ENCODE measurements at regions not wholly inside any gene's neighbourhood (a gene's known extent, or its start where the extent isn't known, plus 50 kb on each side); places are given as distances from the start of the nearest gene placed in this dataset.

DNA sequence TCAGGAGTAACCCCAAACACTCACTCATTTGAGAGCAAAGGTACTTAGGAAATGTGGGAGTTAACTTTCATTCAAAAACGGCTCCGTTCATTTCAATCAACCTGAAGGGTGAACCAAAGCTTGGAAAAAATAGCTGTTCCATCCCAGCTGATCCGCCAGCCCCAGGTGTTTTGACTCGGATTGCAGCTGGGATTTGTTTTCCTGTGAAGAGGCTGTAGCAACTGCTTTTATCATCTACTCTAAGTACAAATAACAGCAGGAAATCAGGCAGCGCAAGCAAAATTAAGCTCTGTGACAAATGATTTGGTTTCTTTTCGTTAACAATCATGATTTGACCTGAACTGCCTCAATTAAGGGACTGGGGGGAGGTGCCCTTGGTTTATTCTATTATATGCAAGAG is 154.7 kb downstream of the BEND2 start:
- H3K4me3 ChIP-seq (ENCODE audit: control insufficient read depth, low read depth, low read length): no peak overlapping the region
- DNase-seq (ENCODE audit: low read depth): no peak
- no peak for TF ChIP-seq CTCF (conservative IDR thresholded peaks at IDR 0.05; ENCODE audit: control insufficient read depth, insufficient read depth, low read depth, low read length)

DNA sequence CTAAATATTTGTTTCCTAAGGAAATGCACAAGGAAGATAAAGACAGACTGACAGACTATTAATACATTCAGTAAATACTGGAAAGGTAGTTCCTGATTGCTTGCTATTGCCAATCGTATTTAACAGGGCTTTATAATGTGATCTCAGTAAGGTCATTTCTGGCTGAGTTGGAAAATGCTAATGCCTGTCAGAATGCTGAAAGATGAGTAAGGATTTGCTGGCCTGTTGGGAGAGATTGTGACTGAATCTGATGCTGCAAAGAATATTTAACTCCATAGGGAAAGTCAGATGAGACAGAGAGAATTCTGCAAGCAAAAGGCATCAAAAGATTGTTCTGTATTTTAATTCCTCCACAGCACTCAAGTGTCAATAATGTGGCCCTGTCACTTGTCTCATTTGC is 169.0 kb downstream of the BEND2 start:
- DNase-seq (ENCODE audit: low read depth): no peak
- no peak overlapping the region for H3K4me3 ChIP-seq (ENCODE audit: control insufficient read depth, low read depth, low read length)
- no peak for TF ChIP-seq CTCF (conservative IDR thresholded peaks at IDR 0.05; ENCODE audit: control insufficient read depth, insufficient read depth, low read depth, low read length)

DNA sequence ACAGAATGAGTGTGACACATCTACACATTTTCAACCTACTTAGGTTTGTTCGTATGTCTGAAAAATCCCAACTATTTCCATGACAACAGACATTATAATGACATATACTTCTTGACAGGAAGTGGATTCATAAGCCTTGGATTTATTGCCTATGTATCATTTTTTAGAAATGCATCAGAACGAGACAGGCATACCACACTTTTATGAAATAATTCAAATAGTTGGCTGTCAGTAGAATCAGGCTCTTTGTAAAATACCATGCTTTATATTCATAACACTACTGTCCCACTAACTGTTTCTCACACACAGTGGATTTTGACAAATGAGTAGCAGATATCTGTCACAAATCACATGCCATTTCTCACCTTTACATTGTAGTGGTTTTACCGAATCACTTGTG is 173.2 kb downstream of the BEND2 start:
- DNase-seq (ENCODE audit: low read depth): no peak
- no peak overlapping the region for H3K4me3 ChIP-seq (ENCODE audit: control insufficient read depth, low read depth, low read length)
- no peak for TF ChIP-seq CTCF (conservative IDR thresholded peaks at IDR 0.05; ENCODE audit: control insufficient read depth, insufficient read depth, low read depth, low read length)

DNA sequence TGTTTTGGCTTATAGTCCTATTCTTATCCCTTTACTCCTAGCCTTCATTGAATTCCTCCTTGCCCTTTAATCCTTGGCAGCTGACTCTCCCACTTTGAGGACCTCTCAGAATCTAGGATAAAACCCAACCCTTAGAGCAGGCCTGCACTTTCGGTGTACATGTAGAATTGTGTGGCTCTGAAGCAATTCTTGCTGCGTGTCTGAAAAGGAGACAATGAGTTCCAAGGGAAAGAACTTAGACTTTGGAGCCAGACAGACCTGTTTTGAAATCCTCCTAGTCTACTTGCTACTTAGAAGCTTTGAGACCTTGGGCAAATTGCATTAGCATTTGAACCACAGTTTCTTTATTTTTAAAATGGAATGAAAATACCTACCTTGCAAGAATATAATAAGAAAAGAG is 175.2 kb downstream of the BEND2 start:
- TF ChIP-seq CTCF (conservative IDR thresholded peaks at IDR 0.05; ENCODE audit: control insufficient read depth, insufficient read depth, low read depth, low read length): no peak
- no peak overlapping the region for H3K4me3 ChIP-seq (ENCODE audit: control insufficient read depth, low read depth, low read length)
- no peak for DNase-seq (ENCODE audit: low read depth)

- DNase-seq (ENCODE audit: low read depth): no peak
- H3K4me3 ChIP-seq (ENCODE audit: control insufficient read depth, low read depth, low read length): no peak overlapping the region
- TF ChIP-seq CTCF (conservative IDR thresholded peaks at IDR 0.05; ENCODE audit: control insufficient read depth, insufficient read depth, low read depth, low read length): no peak
Observed at GRCh38 chrX:18042776-18043175, 177.9 kb downstream of the BEND2 start.

DNA sequence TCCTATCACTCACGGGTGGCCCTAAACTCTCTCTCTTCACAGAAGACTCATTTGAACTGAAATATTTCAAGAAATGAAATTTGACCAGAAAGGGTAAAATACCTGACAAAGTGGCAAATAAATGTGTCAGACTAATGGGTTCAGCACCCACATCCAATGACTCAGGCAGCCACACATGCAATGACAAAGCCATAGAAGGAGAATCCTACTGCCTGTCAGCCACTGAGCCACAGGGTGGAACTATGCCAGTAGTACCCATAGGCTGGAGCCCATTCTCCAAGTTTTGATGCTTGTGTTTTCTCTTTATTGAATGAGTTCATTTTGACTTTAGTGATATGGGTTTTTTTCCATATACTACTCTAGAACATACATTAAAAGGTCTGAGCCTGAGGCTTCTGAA is 179.0 kb downstream of the BEND2 start:
- TF ChIP-seq CTCF (conservative IDR thresholded peaks at IDR 0.05; ENCODE audit: control insufficient read depth, insufficient read depth, low read depth, low read length): no peak
- H3K4me3 ChIP-seq (ENCODE audit: control insufficient read depth, low read depth, low read length): no peak overlapping the region
- DNase-seq (ENCODE audit: low read depth): no peak

DNA sequence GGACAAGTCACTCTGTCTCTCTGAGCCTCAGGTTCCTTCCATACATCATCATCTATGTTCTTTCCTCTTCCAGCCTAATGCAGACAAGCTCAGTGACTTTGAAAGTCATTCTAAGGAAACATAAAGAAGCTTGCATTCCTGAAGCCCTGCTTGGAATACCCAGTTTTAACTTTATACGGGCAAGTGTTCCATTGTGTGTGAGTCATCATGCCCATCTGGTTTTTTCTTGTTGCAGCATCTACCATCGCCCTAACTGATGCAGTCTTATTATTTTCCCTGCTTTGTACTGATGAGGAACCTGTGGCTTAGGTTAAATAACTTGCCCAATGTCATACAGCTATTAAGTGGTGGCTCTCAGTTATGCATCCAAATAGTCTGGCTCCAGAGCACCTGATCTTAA is 177.9 kb upstream of the RAI2 start:
- TF ChIP-seq CTCF (conservative IDR thresholded peaks at IDR 0.05; ENCODE audit: control insufficient read depth, insufficient read depth, low read depth, low read length): no peak
- DNase-seq (ENCODE audit: low read depth): no peak
- no peak overlapping the region for H3K4me3 ChIP-seq (ENCODE audit: control insufficient read depth, low read depth, low read length)
